B cell (primary cell): ENCODE measurements at regions not wholly inside any gene's neighbourhood (a gene's known extent, or its start where the extent isn't known, plus 50 kb on each side); places are given as distances from the start of the nearest gene placed in this dataset.

Experiments
- ATAC-seq: fragments of 200-7000 bp; cut with Tn5 transposase; one replicate; pipeline ENCODE4 v1.10.0; 2021; ENCODE audit warnings: low read depth, mild to moderate bottlenecking, moderate number of reproducible peaks, moderate library complexity
- CTCF ChIA-PET: fragments of 350-600 bp; sonication (Branson Sonifier 250); formaldehyde crosslinking; loops from one replicate; lab custom pipeline; 2021; ENCODE audit warnings: antibody characterized with exemption, inconsistent platforms; lab: Charles Lee
- POLR2A ChIA-PET: fragments of 350-600 bp; sonication (Branson Sonifier 250); formaldehyde crosslinking; loops from one replicate; lab custom pipeline; 2021; ENCODE audit warnings: antibody characterized with exemption; lab: Charles Lee
- DNase-seq: peaks from one replicate; pipeline ENCODE4 v3.0.0; 2013
- H2AFZ ChIP-seq: 2 replicates; pipeline ENCODE4 v1.6.1; 2012; ENCODE audit warnings: mild to moderate bottlenecking, low read depth, low read length; ENCODE audit not compliant: insufficient read depth, poor library complexity, severe bottlenecking
- H3K27ac ChIP-seq, 2 donors: 1 replicate in 1 of 2; 2 replicates in 1 of 2; pipeline ENCODE4 v1.5.1; 2012 to 2013; ENCODE audit warnings: low read length in 2 of 2, mild to moderate bottlenecking in 2 of 2, moderate library complexity in 1 of 2
- H3K27me3 ChIP-seq, 4 experiments: fragments of 200-600 bp in 1 of 4; sonication (generic) in 1 of 4; replicated peaks in 1 of 4; 1 replicate in 2 of 4; 2 replicates in 2 of 4; pipeline versions ENCODE4 v1.6.1 to v1.7.0; 2013 to 2016; ENCODE audit warnings: low read length in 3 of 4, mild to moderate bottlenecking in 2 of 4, mixed read lengths in 1 of 4, moderate library complexity in 1 of 4; ENCODE audit not compliant: insufficient read depth in 4 of 4, control insufficient read depth in 3 of 4; ENCODE audit errors: control extremely low read depth in 1 of 4
- H3K36me3 ChIP-seq, 2 experiments: replicated peaks in 1 of 2; 1 replicate in 1 of 2; 2 replicates in 1 of 2; pipeline versions ENCODE4 v1.6.1 to v1.7.1; 2013; ENCODE audit warnings: low read length in 1 of 2; ENCODE audit not compliant: insufficient read depth in 2 of 2, control insufficient read depth in 1 of 2; ENCODE audit errors: control extremely low read depth in 1 of 2, extremely low read depth in 1 of 2
- H3K4me1 ChIP-seq, 2 donors: fragments of 200-600 bp in 1 of 2; sonication (generic) in 1 of 2; 1 replicate in 1 of 2; 2 replicates in 1 of 2; pipeline versions ENCODE4 v1.5.1 to v1.6.1; 2013 to 2017; ENCODE audit warnings: low read length in 2 of 2; ENCODE audit not compliant: control insufficient read depth in 2 of 2, insufficient read depth in 2 of 2
- H3K4me2 ChIP-seq: replicated peaks from 2 replicates; pipeline ENCODE3; 2012; ENCODE audit warnings: mild to moderate bottlenecking, low read depth, low read length; ENCODE audit not compliant: poor library complexity, severe bottlenecking
- H3K4me3 ChIP-seq, 5 experiments: fragments of 200-600 bp in 1 of 5; sonication (generic) in 1 of 5; 1 replicate in 3 of 5; 2 replicates in 2 of 5; pipeline versions ENCODE4 v1.5.1 to v1.7.0; 2011 to 2016; ENCODE audit warnings: low read length in 4 of 5, mild to moderate bottlenecking in 4 of 5, low read depth in 2 of 5, control low read depth in 1 of 5, moderate library complexity in 1 of 5; ENCODE audit not compliant: insufficient read depth in 1 of 5; ENCODE audit errors: control extremely low read depth in 1 of 5, extremely low read depth in 1 of 5
- H3K79me2 ChIP-seq: fragments of 200-600 bp; sonication (generic); one replicate; pipeline ENCODE4 v1.6.0; 2016; ENCODE audit warnings: low read length; ENCODE audit not compliant: control insufficient read depth, insufficient read depth
- H3K9ac ChIP-seq: fragments of 200-600 bp; sonication (generic); 2 replicates; pipeline ENCODE4 v1.6.1; 2017; ENCODE audit warnings: mild to moderate bottlenecking, low read length, moderate library complexity
- H3K9me3 ChIP-seq, 3 donors: one replicate each; pipeline versions ENCODE4 v1.6.1 to v1.7.1; 2013; ENCODE audit warnings: low read length in 2 of 3; ENCODE audit not compliant: control insufficient read depth in 2 of 3, insufficient read depth in 1 of 3; ENCODE audit errors: control extremely low read depth in 1 of 3
- H4K20me1 ChIP-seq: 2 replicates; pipeline ENCODE4 v1.6.0; 2012; ENCODE audit warnings: mild to moderate bottlenecking, low read length; ENCODE audit not compliant: insufficient read depth, control insufficient read depth, poor library complexity, severe bottlenecking
- H3K27ac Mint-ChIP-seq: one replicate; pipeline ENCODE4 v1.8.0; 2021; ENCODE audit warnings: mixed read lengths
- H3K27me3 Mint-ChIP-seq: one replicate; pipeline ENCODE4 v1.8.0; 2021; ENCODE audit warnings: mixed read lengths
- H3K4me1 Mint-ChIP-seq: one replicate; pipeline ENCODE4 v1.8.0; 2021; ENCODE audit warnings: mixed read lengths
- H3K4me3 Mint-ChIP-seq: one replicate; pipeline ENCODE4 v1.8.0; 2021; ENCODE audit warnings: mixed read lengths
- H3K9me3 Mint-ChIP-seq: one replicate; pipeline ENCODE4 v1.8.0; 2022; ENCODE audit warnings: mixed read lengths; ENCODE audit not compliant: insufficient read depth
- EZH2 ChIP-seq: IDR thresholded peaks from 2 replicates; pipeline ENCODE4 v1.6.1; 2012; ENCODE audit warnings: borderline replicate concordance, low read depth, mild to moderate bottlenecking, moderate library complexity, low read length; ENCODE audit not compliant: insufficient read depth, poor library complexity, severe bottlenecking
- WGBS: methylation state at CpG from one replicate; pipeline ENCODE4 v1.1.5; 2013; ENCODE audit warnings: missing lambda C conversion rate; ENCODE audit not compliant: insufficient coverage; 5-methylcytosine and 5-hydroxymethylcytosine counted together
- intact Hi-C: fragments of 100-400 bp; cut with micrococcal nuclease; formaldehyde crosslinking; loops from one replicate; pipeline ENCODE4 v1.10.0; 2022
- TF ChIP-seq, protein P1 (sequence below): fragments of 200-600 bp; IDR thresholded peaks from one replicate; pipeline ENCODE4 v1.8.0; 2022; ENCODE audit warnings: antibody characterized with exemption, mild to moderate bottlenecking

DNA sequence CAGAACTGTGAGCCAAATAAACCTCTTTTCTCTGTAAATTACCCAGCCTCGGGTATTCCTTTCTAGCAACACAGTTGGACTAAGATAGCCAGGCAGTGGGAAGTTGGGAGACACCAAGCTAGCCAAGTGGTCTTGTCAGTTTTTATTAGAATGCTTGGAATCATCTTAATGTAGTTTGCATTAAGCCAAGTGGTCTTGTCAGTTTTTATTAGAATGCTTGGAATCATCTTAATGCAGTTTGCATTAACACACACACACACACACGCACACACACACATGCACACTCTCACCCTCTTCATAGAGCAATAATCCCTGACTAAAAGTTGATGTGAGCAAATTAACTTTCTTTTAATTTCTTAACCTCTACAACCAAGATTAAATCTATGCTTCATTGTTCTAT is 151.5 kb downstream of the VAPA start:
- Histone ChIP-seq H4K20me1 (no peaks in the 10 kb centered on the region), H3K79me2 (no peaks in the 10 kb centered on the region), H3K9me3 (peaks cover 0 to 4% (median 0%) of the 10 kb centered on the region in 3 donors), H3K4me3 (no peak overlapping the region), H3K36me3 (no peaks in the 10 kb centered on the region), H3K27me3 (no peaks in the 10 kb centered on the region), H2AFZ (no peak overlapping the region), H3K27ac (no peak overlapping the region), H3K4me1 (no peaks in the 10 kb centered on the region), H3K9ac (no peak overlapping the region), H3K4me2 (no peak overlapping the region)
- ChIA-PET POLR2A (no interaction called here), CTCF (no interaction called here)
- Mint-ChIP-seq H3K4me3 (no peak overlapping the region), H3K27ac (no peak overlapping the region), H3K9me3 (no peaks in the 10 kb centered on the region), H3K4me1 (no peaks in the 10 kb centered on the region), H3K27me3 (peaks cover 12% of the 10 kb centered on the region)
- intact Hi-C loops: no loop called here
- DNase-seq (no peak), ATAC-seq (no peak)
- TF ChIP-seq, protein P1, sequence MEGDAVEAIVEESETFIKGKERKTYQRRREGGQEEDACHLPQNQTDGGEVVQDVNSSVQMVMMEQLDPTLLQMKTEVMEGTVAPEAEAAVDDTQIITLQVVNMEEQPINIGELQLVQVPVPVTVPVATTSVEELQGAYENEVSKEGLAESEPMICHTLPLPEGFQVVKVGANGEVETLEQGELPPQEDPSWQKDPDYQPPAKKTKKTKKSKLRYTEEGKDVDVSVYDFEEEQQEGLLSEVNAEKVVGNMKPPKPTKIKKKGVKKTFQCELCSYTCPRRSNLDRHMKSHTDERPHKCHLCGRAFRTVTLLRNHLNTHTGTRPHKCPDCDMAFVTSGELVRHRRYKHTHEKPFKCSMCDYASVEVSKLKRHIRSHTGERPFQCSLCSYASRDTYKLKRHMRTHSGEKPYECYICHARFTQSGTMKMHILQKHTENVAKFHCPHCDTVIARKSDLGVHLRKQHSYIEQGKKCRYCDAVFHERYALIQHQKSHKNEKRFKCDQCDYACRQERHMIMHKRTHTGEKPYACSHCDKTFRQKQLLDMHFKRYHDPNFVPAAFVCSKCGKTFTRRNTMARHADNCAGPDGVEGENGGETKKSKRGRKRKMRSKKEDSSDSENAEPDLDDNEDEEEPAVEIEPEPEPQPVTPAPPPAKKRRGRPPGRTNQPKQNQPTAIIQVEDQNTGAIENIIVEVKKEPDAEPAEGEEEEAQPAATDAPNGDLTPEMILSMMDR: no peak
- TF ChIP-seq EZH2: no peak
- WGBS: 100% methylated on average over 1 of the region's 2 CpGs

GRCh38 chr18:10067670-10068659 is 154.1 kb downstream of the VAPA start:
- H3K9me3 ChIP-seq: peaks cover 0 to 4% (median 0%) of the 10 kb centered on the region in 3 donors
- no peaks in the 10 kb centered on the region for H3K4me1 ChIP-seq
- no peak for ATAC-seq
- intact Hi-C loops: no loop called here
- no peak overlapping the region for H3K9ac ChIP-seq
- Mint-ChIP-seq H3K4me3 (no peak overlapping the region), H3K4me1 (no peaks in the 10 kb centered on the region), H3K9me3 (no peaks in the 10 kb centered on the region), H3K27ac (no peak overlapping the region), H3K27me3 (no peaks in the 10 kb centered on the region)
- H3K4me3 ChIP-seq: no peak overlapping the region
- H3K79me2 ChIP-seq: no peaks in the 10 kb centered on the region
- no peak overlapping the region for H3K4me2 ChIP-seq
- no peak for DNase-seq
- H3K27ac ChIP-seq: no peak overlapping the region
- TF ChIP-seq, protein P1: no peak
- TF ChIP-seq EZH2: no peak
- WGBS: 93% methylated on average over 18 of the region's 19 CpGs
- no peaks in the 10 kb centered on the region for H4K20me1 ChIP-seq
- H2AFZ ChIP-seq: no peak overlapping the region
- H3K36me3 ChIP-seq: no peaks in the 10 kb centered on the region
- ChIA-PET POLR2A (no interaction called here), CTCF (no interaction called here)
- no peaks in the 10 kb centered on the region for H3K27me3 ChIP-seq
